Stimulated activated CD4-positive, alpha-beta T cell treated with anti-CD3 and anti-CD28 coated beads, Interleukin-4, amount 100 ng/mL, for 1 hour (primary cell): ENCODE measurements at regions not wholly inside any gene's neighbourhood (a gene's known extent, or its start where the extent isn't known, plus 50 kb on each side); places are given as distances from the start of the nearest gene placed in this dataset.

Experiments
- DNase-seq: peaks from one replicate; pipeline ENCODE4 v3.0.0-alpha.2; 2020

GRCh38 chr6:25166955-25167748, 112.0 kb upstream of the CARMIL1 start:
- DNase-seq = no peak

DNA sequence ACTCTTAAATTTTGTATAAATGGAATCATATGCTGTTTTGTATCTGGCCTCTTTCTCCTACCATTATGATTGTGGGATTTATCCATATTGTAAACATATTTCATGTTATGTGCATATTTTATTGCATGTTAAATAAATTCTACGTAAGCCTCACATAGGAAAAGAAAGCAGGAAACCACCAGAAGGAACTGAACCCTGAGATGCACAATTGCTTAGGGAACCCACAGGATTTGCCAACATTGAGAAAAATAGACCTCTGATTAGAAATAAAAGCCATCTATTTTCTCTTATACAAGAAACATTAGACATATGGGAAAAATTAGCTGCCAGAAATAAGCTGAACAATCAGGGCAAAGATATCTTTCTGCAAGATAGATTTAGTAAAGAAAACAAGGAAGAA, 111.2 kb upstream of the CARMIL1 start:
- no peak for DNase-seq

GRCh38 chr6:25168637-25169036, 110.5 kb upstream of the CARMIL1 start:
- DNase-seq = no peak

- DNase-seq = no peak
Measured at GRCh38 chr6:25169553-25169952, 109.6 kb upstream of the CARMIL1 start.

DNA sequence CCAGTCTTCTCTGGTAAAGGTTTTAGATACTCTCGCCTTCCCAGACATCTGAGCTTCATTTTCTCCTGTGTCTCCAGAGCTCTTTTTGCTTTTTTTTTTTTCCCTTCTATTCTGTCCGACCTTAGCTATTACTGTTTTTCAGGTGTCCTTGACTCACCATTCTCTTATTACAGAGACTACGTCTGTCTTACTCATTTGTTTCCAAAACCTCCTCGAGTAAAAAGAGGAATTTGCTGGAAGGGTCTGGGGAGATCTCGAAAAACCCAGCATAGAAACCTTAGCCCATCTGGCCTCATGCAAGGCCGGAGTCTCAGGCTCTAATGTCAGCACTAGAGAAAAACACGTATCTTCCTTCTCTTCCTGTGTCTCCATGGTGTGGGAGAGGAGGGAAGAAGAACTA, 109.2 kb upstream of the CARMIL1 start:
- no peak for DNase-seq

DNA sequence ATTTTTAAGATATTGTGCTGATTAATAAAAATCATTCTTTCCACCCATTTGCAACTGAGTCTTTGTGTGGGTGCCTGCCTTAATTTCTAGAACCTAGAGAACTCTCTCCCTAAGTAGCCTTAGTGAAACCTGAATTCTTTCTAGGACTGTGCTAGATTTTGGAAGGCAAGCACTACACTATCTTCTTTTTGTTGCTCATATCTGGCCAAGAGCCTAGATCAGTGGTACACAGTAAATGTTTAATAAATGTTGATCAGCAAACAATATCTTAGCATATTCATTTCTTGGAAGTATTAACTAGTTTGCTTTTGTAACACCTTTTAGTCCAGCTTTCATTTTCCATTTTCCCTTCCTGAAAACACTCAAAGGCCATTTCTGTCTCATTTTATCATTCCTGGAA, 108.5 kb upstream of the CARMIL1 start:
- DNase-seq = no peak

DNA sequence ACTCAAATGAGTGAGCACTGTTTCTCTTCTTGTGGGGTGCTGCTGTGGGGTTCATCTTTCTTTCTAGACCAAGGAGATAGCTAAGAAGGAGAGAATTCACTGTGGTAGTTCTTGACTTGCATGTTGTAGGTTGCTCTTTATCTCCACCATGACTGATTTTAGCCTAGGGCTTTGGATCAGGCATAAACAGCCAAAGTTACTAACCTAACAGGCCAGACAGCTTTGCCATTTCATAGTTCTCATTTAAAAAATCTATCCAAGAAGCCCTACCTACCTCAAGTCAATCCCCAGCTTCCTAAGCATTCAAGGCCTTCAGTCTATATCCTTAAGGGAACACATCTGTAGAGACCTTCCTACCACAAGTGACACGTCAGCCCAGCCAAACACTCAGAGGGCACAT, 107.9 kb upstream of the CARMIL1 start:
- no peak for DNase-seq

DNA sequence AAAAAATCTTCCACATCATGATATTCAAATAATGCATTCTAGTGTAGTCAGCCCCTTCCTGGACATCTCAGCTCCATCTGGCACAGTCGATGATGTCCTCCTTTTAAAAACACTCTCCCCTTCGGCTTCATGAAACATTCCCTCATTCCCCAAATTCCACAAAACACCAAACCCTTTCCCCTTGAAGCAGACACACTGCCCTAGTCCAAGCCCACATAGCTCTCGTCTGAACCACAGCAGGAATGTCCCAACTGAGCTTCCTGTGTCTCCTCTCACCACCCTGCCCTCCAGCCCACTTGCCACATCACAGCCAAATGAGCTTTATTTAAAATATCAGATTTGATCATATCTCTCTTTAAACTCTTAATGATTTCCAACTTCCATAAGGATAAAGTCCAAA, 106.4 kb upstream of the CARMIL1 start:
- DNase-seq = no peak

DNA sequence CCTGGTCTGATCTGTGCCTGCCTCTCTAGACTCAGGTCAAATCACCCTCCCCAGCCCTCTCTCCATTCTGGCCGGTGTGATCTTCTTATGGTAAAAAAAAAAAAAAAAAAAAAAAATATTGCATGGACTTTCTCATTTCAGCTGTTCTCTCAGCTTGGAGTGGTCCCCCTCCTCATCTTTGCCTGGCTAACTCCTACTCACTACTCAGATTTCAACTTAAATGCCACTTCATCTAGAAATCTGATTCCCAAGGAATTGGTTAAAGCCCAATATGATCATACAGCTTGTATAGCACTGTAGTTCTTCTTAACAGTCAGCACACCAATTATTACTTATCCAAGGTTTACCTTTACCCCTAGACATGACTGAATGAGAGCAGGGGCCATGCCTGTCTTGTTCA, 105.9 kb upstream of the CARMIL1 start:
- no peak for DNase-seq

GRCh38 chr6:25173951-25174474, 105.2 kb upstream of the CARMIL1 start:
- no peak for DNase-seq

DNA sequence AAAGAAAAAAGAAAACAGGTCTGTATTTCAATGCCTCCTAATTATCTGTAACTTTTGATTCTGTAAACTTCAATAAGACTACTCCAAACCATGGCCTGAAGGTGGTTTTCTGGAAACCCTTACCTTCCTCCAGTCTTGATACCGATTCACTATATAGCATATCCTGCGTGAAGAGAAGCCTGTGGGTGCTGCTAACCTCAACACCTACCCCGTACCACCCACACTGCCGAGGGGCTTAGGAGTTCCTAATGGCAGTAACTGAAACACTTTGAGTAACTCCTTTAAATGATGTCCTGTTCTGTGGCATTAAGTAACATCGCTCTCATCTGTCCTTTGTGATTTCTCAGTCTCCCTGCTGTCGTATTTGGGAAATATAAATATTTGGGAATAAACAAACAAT, 104.5 kb upstream of the CARMIL1 start:
- DNase-seq = no peak

DNA sequence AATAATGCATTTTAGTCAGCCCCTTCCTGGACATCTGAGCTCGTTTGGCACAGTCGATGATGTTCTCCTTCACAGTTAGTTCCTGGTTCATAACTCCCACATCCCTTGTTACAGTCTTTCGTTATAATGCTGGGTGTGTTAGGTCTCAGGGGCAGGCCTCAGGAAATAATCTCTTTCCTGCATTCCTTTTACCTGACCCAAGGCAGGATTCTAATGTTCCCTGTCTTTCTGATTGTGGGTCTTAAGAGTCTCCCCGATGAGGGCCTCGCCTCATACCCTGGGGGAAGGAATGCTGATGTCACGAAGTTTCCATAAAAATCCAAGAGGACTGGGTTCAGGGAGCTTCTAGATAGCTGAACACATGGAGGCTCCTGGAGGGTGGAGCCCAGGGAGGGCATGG, 104.0 kb upstream of the CARMIL1 start:
- DNase-seq = no peak

DNA sequence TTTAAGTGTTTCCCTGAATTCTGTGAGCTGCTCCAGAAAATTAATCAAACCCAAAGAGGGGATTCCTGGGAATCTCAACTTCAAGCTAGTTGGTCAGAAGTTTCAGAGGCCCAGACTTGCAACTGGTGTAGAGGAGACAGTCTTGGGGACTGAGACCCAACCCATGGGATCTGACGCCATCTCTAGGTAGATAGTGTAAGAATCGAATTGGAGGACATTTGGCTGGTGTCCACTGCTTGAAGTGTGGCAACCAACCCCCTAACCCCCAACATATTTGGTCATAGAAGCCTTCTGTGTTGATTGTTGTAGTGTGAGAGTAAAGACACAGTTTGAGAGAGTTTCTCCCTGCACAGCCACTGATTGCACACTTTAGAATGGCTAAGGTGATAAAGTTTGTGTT, 103.5 kb upstream of the CARMIL1 start:
- no peak for DNase-seq

- no peak for DNase-seq
Measured at GRCh38 chr6:25176466-25176865, 102.7 kb upstream of the CARMIL1 start.

- no peak for DNase-seq
Measured at GRCh38 chr6:25177500-25178028, 101.6 kb upstream of the CARMIL1 start.

- no peak for DNase-seq
Measured at GRCh38 chr6:25178336-25179035, 100.7 kb upstream of the CARMIL1 start.

- DNase-seq = no peak
Measured at GRCh38 chr6:25179051-25179778, 100.0 kb upstream of the CARMIL1 start.

GRCh38 chr6:25180630-25181349, 98.4 kb upstream of the CARMIL1 start:
- no peak for DNase-seq

DNA sequence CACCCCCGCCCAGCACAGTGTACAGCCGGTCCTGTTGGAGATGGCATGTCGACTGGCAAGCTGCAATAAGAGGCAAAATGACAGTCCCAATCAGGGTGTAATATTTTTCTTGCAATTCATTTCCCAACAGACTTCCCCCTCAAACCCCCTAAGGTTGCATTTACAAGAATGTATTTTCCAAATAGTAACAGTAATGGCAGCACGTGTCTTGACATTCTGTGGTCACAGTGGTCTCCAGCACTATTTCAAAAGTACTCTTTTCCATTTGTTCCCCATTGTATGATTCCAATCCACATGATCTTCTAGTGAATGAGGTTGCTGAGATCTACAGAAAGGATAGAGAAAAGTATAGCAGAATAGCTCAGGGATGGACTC, 97.8 kb upstream of the CARMIL1 start:
- no peak for DNase-seq

GRCh38 chr6:25181923-25182322, 97.3 kb upstream of the CARMIL1 start:
- no peak for DNase-seq

GRCh38 chr6:25186919-25187318, 92.3 kb upstream of the CARMIL1 start:
- no peak for DNase-seq

DNA sequence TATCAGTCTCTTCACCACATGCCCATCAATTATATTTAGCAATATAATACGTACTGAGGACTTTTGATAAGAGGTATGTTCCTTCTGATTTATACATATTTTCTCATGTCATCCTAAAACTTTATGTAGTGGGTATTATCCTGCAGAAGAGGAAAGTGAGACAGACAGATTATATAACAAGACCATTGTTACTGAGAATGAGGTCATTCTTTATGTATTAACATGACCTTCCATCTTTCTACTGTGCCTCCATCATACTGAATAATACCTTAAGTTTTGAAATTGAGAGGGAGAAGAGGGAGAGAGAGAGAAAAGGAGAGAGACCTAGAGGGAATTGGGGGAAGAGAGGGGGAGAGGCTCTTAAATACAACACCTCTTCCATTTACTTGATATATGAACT, 90.9 kb upstream of the CARMIL1 start:
- DNase-seq = no peak
